GM21576 (cell line): ENCODE measurements at regions not wholly inside any gene's neighbourhood (a gene's known extent, or its start where the extent isn't known, plus 50 kb on each side); places are given as distances from the start of the nearest gene placed in this dataset.
"Not testable (repeated sequence)": the region's sequence is repeated elsewhere in the genome, so short reads cannot be mapped to it uniquely, and the experiment has no call there.

Experiments used
- ATAC-seq: cut with Tn5 transposase; IDR thresholded peaks from one replicate; pipeline ENCODE4 v1.9.1; 2021; ENCODE audit warnings: mild to moderate bottlenecking, moderate library complexity; ENCODE audit not compliant: unreplicated experiment

DNA sequence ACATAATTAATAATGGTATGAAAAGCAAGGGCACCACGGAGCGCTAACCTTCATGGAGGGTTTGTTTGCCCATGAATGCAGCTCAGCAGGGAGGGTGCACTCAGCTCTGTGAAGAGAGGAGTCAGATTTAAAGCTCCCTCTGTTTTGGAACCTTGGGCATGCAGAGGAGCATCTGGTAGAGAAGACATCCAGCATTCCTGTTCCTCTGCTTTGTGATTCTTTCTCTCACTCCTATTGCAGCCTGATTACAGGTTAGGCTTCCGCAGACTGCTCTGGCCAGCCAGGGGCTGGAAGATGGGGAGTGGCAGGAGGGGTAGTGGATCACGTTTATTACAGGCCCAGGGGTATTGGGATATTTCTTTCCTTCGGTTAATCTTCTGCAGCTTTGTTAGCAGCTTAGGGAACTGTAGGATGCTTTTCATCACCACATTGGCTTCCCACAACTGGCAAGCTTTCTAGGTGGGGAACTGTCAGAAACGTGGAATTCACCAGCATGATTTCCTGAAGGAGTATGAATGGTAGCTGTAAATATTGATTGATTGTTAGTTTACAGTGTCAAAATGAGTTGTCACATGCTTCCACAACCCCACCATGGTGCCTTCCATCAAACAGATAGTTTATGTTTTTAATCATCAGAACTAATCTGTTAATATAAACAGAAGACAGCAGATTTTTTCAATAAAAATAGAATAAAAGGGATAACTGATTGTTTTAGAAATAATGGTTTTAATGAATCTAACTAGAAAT lies 201.1 kb downstream of the VAPA start:
- no peak for ATAC-seq

DNA sequence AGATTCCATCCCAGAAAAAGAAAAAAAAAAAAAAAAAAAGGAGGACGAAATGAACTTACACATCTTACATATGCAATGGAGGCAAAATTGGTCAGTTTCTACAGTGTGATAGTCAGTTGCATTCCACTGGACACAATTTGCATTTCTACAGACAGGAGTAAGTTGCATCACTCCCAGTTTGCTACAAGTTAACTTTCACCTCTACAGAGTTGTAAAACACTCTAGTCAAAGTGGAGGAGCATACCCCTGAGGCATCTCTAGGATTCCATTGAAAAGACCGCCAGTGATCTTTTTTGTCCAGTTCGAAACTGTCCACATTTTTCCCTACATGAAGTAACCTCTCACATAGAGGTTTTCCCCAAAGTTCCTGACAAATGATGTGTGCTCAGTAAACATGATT lies 202.8 kb downstream of the VAPA start:
- no peak for ATAC-seq

DNA sequence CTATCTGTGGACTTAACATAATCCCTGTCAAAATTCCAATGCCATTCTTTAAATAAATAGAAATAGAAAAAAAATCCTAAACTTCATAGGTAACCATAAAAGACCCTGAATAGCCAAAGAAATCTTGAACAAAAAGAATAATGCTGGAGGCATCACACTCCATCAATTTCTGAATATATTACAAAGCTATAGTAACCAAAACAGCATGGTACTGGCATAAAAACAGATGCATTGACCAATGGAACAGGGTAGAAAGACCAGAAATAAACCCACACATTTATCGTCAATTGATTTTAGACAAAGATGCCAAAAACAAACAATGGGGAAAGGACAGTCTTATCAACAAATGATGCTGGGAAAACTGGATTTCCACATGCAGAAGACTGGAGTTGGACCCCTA lies 205.7 kb downstream of the VAPA start:
- no peak for ATAC-seq

DNA sequence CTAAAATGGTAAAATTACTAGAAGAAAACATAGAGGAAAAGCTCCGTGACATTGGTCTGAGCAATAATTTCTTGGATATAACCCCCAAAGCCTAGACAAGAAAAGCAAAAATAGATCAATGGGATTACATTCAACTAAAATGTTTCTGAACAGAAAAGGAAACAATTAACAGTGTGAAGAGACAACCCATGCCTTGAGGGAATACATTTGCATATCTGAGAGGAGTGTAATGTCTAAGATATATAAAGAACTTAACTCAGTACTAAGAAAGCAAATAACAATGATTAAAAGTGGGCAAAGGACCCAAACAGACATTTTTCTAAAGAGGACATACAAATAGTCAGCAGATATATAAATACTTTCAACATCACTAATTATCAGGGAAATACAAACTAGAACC lies 206.2 kb downstream of the VAPA start:
- no peak for ATAC-seq

DNA sequence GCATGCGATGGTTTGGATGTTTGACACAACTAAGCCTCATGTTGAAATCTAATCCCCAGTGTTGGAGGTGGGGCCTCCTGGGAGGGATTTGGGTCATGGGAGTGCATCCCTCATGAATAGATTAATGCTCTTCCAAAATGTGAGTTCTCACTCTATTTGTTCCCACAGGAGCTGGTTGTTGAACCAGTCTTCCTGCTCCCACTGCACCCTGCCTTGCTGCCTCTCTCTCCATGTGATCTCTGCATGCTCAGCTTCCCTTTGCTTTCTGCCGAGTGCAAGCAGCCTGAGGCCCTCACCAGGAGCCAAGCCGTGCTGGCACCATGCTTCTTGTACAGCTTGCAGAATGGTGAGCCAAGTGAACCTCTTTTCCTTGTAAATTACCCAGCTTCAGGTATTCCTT lies 206.8 kb downstream of the VAPA start:
- no peak for ATAC-seq

DNA sequence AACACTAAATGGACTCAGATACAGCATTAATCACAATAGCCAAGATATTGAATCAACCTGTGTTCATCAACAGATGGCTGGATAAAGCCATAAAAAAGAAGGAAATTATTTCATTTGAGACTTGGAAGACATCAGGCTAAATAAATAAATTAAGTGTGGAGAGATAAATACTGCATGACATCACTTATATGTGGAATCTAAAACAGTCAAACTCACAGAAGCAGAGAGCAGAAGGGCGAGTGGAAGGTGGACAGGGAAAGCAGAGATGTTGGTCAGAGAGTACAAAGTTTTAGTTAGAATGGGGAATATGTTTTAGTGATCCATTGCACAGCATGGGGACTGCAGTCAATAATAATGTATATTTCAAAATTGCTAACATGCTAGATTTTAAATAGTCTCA lies 207.2 kb downstream of the VAPA start:
- no peak for ATAC-seq

DNA sequence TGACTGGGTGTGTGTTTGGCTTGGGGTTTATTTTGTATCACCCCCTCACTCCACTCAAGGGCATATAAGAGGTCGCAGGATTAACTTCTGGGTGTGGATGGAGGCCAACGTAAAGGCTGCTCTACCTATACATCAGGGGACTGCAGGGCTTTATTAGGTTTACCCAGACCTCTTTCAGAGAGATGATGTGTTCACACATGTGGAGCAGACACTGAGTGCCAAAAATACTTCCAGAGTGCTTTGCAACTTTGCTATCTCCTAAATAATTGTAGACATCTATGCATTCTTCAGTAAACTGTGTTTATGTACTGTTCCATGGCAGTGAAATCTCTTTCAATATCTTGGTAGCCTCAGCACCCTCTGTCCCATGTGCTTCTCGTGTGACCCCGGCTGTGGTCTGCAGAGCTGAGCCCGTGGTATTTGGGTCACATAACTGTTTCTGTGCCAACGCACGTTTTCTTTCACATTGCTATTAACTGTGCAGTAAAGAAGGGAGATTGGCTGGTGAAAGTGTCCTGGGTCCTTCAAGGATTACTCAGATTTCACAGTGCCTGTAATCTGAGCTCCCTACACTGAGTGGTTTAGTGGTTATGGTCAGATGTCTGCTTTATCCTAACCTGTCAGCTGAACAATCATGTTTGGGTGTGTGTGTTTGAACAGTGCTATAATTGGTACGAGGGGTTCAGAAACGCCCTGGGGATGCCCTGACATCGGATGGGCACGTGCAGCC lies 208.1 kb downstream of the VAPA start:
- ATAC-seq = no peak

DNA sequence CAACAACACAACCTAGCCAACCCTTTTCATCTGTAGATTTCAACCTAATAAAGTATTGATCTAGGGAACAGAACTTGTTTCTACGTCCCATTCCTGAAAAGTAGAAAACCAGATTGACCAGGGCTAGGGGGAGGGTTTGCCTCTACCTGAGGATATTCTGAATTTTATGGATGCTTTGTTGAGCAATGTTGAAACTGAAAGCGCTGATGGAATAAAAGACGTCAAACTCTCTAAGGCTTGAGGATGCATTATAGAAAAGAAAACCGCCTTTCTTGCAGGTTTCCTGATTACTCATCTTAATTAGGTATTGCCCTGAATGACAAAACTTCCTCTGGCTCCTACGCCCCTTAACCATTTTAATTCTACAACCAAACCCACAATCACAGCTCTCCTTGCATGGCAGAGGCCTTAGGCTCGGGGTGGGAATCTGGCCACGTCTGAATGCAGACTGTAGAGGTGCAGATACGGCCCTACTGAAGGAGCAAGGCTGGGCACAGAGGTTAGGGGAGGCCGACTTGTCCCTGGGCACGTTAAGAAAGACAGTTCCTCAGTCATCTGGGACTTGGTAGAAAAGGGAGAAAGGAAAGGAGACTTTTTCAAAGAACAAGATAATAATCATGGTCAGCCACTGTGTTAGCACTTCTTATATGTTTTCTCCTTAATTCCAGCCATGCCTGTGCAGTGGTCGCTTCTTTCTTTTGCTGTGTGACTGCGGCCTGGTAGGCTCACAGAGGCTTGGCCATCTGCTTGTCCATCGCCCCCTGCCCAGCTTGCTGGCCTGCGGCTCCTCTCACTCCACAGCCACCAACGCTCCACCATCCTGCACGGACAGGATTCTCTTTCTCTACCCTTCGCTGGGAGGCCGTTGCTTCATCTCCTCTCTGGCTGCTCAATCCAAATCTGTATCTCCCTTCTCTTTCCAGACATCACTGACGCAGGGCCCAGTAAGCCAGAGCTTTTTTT lies 209.5 kb downstream of the VAPA start:
- no peak for ATAC-seq

DNA sequence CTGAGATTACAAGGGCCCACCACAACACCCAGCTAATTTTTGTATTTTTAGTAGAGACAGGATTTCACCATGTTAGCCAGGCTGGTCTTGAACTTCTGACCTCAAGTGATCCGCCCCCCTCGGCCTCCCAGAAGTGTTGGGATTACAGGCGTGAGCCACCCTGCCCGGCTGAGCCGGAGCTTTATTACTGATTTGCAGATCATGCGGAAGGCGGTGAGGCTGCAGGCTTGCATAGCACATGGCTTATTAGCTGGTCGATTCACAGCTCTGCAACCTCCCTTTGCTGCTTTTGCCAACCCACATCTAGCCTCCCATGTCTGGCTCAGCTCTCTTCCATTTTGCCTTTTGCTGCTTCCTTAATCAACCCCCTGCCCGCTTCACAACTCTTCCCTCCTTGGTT lies 210.3 kb downstream of the VAPA start:
- ATAC-seq = no peak

DNA sequence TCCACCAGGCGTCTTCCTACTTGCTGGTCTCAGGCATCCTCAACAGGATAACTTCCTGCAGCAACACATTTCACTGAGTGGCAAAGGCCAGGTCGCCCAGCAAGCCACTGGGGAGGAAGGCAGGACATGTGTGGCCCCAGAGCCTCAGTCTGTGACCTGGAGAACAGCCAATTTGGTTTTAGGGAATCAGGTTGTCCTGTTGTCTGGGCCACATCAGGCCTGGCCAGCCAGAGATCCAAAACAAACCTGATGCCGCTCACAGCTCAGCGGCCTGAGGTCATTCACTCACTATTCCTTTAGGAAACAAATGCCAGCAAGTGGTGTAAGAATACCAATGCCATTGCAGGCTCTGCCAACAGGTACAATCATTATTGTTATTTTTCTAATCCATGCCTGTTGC lies 210.7 kb downstream of the VAPA start:
- ATAC-seq = no peak

DNA sequence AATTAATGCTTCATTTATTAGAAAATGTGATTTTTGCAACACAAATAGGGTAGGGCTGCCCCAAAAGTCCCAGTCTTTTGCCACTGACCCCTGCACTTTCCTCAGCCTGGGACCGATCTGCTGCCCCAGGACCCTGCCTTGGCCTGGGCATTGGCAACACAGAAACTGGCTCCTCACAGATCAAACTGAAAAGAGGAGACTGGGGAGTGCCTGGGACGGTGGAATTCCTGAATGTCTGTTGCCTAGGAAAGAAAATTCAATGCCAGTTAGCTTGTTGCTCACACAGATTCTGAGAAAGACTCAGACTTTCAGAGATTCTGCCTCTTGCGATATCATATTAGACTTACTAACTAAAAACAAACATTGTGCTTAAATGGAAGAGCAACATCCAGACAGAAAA lies 211.2 kb downstream of the VAPA start:
- no peak for ATAC-seq

DNA sequence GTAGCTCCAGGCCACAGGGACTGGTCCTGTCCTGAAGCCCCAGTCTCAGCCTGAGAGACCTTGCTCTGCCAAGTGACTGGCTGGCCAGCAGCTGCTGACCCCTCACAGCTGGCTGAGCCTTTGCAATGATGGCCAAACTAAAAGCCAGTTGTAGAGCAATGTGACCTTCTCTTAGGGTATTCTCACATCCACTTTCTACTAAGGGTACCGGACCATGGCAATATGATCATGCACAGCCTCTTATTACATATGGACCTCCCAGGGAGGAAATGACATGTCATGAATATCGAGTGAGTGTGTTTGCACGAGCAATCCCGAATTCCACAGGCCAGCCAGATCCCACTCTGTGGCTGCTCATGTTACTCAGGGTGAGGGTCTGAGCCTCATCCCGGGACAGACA lies 213.9 kb downstream of the VAPA start:
- no peak for ATAC-seq

DNA sequence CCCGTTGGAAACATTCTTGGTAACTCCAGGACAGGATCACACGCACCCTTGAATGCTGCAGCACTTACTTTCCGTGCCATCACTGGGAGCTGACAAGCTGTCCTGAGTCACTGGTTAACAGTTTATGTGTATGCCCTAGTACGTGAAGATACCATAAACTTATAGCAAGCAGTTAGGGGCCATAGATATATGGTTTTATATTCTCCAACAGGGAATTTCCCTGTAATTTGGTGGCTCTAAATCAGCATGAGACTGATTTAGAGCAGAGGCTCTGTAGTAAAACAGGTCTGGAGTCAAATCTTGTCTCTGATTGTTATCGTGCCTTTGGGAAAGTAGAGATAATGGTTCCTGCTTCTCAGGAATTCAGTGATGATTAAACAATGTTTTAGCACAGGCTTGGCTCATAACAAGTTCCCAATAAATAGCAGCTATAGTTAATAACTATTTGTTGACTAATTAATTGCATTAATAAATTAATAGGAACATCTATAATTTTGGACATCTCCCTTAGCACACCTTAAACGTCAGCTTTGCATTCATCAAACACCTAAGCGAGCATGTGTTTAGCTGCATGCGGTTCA lies 215.2 kb downstream of the VAPA start:
- ATAC-seq = no peak

DNA sequence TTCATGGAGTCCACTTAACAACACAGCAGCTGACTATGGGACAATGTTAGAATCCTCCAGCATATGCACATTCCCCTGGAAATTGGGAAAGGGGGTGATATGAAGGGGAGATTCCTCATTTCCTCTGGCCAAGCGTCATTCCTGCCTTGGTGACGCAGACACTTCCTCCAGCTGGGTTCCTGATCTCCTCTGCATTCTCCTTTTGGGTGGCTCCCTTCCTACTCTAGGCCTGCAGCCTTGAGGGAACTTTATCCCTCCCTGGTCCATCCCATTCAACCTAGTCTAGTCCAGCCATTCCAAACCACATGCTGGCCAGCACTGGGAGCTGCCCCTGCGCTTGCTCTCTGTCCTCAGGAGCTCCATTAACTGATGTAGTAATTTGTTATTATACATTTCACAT lies 216.8 kb downstream of the VAPA start:
- no peak for ATAC-seq

DNA sequence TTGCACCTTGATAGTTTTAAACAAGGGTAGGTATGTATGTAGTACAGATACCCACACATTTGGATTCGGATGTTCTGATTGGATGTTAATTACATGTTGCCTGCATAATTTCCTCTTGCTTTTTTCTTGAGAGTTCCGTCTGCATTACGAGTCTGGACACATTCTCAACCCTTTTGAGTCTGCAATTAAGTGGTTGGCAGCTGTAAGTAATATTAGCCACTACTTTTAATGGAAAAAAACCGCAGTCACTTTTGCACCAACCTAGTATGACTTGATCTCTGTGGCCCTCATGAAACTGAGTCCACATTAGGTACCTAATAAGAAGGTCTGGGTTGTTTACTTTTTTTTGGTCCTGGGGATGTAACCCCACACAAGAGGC lies 217.3 kb downstream of the VAPA start:
- ATAC-seq = no peak

DNA sequence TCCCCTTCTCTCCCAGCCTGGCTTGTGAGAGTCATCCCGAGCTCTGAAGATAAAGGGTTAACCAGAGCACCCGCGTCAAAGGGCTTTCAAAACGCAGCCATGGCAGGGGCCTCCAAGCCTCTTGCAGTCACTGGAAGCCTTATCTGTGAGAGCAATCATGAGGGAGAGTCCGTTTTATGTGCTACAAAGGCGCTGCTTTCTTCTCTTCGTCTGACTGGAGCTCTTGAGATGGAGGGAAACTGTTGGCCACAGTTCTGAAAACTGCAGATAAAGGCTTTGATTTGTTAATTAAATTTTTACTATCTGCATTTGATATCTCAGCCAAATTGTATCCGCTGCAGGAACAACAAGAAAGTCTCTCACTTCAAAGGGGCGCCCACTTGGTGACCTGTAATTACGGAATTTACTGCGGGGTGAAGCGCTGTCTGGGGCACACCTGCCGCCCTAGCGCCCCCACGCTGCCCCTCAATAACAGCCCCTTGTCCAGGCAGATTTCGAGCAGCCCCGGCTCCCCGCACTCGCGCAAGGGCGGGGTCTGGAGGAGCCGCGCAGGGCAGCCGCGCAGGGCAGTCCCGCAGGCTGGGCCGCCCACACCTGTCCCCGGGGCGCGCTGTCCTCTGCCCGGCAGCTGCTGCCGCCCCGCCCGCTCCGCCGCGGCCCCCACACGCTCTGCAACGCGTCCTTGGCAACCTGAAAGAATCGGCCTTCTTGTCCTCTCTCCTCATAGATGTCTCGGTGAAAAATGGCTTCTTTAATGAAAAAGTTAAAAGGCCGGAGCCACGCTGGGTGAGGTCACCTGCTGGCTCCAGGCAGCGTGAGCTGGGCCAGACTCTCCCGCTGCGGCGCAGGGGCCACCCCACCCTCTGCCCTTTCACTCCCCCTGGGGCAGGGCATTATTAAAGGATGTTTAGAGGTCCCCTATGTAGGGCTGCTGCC lies 217.9 kb downstream of the VAPA start:
- no peak for ATAC-seq

DNA sequence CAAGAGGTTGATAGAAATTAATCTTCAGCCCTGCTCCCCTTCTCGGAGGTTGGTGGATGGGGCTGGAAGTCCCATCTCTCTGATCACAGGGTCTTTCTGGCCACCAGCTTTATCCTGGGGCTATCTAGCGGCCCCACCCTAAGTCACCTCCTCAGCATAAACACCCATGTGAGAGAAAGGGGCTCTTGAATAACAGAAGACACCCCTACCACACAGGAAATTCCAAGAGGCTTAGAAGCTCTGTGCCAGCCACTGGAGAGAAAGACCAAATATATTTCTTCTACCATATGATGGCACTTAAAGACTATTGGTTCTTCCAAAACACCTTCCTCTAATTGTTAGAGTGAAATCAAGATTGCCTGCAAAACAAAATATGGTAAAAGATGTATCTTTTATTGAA lies 219.7 kb downstream of the VAPA start:
- ATAC-seq = no peak

DNA sequence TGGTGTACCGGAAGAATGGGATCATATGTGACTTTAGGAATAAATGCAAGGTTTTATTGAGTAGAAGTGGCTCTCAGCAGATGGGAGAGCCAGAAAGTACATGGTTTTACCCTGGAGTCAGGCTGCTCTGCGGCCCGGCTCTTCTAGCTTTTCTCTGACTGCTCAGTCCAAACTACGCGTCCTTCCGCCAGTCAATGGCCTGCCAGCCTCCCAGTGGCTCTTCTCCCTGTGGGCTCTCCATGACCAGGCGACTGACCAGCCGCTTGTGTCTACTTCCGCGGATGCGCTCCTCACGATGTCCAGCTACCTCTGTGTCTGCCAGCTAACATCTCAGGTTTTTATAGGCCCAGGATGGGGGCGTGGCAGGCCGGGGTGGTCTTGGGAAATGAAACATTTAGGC lies 220.4 kb downstream of the VAPA start:
- no peak for ATAC-seq

DNA sequence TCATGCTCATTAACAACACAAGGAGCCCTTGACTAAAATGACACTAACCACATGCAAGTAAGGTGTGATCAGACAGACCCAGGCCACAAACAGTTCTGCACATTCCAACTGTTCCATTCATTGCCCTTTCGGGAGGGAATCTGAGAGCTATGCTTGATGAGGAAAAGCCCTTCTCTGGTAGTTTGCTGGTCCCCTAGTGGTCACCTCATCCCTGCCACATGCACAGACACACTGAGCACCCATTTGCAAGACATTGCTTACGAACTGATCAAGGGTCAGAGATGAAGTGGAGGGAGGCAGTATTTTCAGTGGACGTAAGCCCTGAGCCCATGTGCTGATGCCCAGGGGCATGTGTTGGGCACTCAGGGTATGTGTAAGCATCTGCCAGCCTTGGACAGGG lies 220.9 kb downstream of the VAPA start:
- ATAC-seq = not testable (repeated sequence)

DNA sequence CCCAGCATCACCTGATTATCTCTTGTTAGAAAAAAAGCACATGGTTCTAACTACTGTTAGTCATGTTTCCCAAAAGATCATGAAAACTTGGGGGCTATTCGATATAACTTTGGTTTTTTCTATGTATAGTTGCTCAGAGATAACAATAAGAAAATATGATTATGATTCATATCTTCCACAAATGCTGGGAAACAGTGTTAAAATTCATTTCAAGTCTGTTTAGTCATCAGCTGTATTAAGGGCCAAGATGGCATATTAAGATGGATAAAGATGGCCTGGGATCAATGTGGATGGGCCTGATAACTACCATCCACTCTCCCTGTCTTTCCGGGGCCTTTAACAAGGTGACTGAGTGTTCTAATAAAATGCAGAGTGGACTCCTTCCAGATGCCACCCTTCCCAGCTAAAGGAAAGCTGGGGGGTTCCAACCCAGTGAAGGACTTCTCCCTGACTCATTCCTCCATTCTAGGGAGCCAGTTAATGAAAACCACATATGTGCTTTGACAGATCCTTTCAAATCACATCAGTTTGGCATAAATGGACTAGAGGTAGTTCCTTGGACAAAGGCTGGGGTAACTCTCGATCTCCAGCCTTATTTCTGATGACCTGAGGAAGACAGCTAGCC lies 221.6 kb downstream of the VAPA start:
- ATAC-seq = no peak
